ELR (cell line): ENCODE measurements at regions not wholly inside any gene's neighbourhood (a gene's known extent, or its start where the extent isn't known, plus 50 kb on each side); places are given as distances from the start of the nearest gene placed in this dataset.
"Not testable (repeated sequence)": the region's sequence is repeated elsewhere in the genome, so short reads cannot be mapped to it uniquely, and the experiment has no call there.

ENCODE experiments used
- DNase-seq: peaks from one replicate; pipeline ENCODE4 v3.0.0-alpha.2; 2015; ENCODE audit warnings: low read depth

DNA sequence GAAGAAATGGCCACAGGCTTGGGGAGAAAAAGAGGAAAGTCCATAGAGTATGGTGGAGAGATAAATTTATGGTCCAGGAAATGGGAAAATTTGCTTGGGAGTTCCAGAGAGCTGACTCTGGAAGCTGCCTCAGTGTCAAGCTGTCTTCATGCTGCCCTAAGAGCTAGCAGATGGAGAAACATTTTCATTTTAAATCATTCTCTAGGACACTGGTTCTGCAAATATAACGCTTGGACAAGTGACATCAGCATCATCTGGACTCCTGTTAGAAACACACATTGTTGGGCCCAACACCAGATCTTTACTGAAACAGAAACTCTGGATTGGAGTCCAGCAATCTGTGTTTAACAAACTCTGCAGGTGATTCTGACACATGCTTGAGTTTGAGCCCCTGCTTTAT, 592.0 kb upstream of the KLF12 start:
- DNase-seq: no peak

DNA sequence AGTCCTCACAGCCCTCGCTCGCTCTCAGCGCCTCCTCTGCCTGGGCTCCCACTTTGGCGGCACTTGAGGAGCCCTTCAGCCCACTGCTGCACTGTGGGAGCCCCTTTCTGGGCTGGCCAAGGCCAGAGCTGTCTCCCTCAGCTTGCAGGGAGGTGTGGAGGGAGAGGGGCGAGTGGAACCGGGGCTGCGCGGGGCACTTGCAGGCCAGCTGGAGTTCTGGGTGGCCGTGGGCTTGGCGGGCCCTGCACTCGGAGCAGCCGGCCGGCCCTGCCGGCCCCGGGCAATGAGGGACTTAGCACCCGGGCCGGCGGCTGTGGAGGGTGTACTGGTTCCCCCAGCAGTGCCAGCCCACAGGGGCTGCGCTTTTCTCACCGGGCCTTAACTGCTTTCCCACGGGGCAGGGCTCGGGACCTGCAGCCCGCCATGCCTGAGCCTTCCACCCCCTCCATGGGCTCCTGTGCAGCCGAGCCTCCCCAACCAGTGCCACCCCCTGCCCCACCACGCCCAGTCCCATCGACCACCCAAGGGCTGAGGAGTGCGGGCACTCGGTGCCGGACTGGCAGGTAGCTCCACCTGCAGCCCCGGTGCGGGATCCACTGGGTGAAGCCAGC, 584.1 kb upstream of the KLF12 start:
- DNase-seq: not testable (repeated sequence)

DNA sequence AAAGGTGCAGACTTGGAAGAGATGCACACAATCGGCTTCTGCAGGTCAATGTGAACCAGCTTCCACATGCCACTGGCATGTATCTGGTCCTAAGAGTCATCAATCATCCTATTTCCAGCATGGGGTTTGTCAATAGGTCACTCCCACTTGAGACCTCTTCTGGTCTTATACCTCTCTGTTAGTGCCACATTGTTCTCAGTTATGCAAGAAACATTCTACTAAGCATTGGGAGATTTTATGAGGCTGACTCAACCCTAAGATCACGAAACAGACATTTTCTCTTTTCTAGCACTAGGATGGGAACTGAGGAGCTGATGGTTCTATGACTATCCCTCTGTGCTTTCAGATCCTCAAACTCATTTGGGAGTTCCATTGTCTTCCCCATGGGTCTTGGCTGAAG, 581.5 kb upstream of the KLF12 start:
- peak; percentile 29 for DNase-seq

DNA sequence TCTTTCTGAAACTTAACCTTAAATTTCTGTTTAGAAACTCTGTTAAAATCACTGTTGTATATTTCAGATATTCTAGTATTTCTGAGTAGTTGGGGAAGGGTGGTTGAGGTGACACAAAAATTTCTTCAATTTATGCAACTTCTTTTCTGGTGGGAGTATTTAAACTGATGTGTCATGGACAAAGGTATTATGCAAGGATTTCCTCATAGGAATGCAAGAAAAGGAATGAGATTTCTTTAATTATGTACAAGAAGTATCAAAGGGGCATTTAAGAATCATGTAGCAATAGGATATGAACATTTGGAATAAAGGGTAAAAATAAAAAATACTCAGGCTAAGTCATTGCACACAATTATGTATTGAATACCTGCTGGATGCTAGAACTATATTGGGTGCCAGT, 575.8 kb upstream of the KLF12 start:
- DNase-seq: peak; percentile 13

DNA sequence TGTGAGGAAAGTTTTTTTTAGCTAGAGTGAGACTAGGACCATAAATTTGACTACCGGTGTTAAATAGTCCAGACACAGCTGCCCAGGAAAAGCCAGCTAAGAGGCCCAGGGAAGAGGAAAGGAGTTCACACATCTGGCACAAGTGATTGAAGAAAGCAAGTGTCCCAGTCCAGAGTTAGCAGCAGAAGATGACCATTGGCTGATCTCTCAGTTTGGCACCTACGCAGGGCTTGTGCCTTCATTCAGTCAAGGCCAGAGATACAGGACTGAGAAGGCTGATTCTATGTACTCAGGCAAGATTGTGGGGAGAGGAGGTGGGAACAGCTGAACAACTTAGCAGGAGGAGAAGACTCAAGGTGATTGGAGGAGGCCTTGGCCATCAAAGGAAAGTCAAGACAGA, 575.0 kb upstream of the KLF12 start:
- DNase-seq: no peak

DNA sequence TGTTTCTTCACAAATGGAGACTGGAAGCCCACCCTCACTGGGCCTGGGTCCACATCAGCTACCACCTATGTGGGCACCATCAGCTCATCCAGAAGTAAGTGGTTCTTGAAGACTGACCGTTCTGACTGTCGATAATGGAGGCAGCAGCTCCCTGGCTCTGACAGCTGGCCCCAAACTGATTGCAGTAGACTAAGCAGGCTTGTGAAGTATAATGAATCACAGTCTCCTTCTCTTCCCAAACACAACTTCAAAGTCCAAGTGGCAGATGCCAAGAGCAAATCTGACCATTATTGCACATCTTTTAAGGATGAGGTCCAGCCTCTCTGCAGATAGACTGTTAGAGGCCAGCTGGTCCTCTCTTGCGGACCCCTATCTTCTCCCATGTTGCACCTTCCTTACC, 574.4 kb upstream of the KLF12 start:
- DNase-seq: no peak

DNA sequence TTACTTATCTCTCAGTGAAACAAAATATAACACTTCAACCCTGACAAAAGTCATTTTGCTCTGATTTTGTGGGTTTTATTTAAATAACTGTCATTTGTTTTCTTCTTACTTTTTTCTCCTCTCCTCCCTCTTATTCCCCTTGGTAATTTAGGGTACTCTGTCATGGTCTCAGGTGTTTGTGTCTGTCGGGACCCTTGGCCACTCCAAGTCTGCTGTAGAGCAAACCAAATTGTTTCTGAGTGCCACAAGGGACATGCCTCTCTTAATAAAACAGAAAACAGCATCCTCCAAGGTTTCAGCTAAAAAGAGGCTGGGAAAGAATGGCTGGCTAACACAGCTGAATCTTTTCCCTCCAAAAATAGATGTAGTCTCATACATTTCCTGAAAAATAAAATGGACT, 573.1 kb upstream of the KLF12 start:
- DNase-seq: no peak

DNA sequence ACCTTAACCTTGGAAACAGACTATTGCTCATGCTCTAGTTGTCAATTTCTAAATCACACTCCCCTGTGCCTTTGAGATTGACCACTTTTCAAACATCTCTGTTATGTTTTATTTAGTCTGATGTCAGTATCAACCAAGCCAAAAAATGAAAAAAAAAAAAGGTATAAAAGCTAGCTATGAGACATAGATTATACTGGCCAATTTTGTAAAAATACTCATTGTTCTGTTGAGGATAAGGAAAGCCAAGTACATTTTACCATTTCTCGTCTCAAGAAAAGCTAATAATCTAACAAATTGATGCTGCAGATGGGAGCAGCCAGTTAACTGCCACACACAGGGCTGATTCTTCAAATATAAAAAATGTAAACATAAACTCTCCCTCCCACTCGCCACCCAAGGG, 572.6 kb upstream of the KLF12 start:
- DNase-seq: no peak

DNA sequence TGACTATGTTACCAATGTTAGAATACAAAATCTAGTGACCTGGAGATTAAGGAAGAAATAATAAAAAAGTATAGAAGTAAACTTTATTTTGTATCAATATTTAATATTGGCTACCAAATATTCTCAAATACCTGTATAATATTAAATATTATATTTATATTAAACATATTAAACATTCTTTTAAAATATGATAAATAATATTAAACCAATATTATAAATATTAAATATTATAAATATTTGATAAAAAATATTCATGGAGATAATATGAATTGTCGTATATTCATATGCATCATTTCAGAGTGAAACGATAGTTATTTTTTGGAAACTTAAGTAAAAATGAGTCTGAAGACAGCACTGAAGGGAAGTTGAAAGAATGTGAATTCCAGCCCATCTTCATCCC, 571.2 kb upstream of the KLF12 start:
- DNase-seq: no peak

DNA sequence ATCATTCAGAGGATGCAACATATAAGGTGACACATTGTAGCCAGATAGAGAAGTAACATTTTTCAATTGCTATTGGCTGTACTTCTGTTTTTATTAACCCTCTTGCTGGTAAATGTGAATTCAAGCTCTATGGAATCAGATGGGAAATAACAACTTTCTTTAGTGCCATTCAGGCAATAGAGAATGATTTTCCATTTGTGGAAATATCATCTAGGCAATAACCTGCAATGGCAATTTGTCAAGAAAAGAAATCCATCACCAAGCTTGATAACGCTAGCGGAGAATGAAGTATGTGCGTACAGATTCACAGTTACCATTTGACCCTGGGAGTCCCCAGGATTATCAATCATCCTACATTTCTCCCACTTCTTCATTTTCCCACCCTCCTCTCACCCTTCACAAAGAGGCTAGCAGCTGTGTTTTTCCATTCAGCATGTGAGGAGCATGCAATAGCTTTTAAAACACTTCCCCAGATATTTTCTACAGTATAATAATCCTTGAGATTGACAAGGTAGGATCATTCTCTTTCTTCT, 569.7 kb upstream of the KLF12 start:
- DNase-seq: no peak

DNA sequence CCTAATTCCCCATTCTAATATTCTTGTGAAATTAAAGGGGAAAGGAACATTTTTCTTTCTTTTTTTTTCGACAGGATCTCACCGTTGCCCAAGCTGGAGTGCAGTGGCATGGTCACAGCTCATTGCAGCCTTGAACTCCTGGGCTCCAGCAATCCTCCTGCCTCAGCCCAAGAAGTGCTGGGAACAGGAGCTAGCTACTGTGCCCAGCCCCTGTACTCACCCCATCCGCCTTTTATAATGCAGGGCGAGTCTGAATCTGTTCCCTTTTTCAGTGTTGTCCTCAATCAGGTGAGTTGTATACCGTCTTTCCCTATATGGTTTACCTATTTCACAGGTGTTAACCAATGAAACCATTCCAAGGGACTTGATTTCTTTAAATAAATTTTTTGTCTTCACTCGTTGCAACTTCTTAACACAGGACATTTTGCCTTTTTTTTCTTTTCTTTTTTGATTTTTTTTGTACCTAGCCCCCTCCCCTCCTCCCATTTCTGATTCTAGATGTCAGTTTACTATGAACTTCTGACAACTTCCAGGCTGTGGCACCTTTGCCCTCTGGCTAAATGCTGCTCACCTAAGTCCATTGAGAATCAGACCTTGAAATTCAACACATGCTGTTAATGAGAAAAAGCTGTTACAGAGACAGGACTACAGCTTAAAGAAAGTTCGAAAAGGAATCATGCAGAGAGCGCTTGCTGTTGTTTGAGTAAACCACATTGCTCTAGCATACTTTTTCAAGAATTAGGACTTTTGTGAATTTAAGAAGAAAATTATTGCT, 562.1 kb upstream of the KLF12 start:
- DNase-seq: no peak

DNA sequence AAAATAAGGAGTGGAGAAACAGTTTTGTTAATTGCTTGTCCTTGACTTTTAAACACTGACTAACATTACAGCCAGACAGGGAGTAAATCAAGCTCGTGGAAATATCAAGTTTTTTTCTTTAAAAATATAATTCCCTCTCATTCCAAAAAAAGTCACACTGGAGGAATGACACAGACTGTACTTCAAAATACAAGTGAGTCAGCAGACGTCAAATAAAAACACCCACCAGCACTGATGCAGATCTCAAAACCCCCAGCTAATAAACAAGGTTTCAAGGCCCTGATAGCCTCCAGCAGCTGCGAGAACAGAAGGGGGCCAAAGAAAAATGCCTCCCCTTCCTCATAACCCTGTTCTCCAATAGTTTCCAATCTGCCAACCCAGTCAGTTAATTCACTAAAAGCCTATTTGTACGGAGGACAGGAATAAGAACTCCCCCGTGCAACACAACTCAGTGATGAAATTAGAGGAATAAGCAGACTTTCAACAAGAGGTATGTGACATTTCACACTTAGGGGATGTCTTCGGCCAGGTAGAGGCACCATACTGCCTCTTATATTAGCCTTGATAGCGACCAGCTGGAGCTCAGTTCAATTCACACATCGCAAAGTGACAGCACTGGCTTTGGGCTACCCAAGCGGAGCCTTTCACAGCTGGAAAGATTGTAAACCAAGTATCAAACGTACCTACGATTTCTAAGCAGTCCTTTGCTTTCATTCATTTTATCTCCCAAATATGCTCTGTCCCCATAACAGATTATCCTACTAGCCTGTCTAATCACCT, 561.0 kb upstream of the KLF12 start:
- DNase-seq: no peak

DNA sequence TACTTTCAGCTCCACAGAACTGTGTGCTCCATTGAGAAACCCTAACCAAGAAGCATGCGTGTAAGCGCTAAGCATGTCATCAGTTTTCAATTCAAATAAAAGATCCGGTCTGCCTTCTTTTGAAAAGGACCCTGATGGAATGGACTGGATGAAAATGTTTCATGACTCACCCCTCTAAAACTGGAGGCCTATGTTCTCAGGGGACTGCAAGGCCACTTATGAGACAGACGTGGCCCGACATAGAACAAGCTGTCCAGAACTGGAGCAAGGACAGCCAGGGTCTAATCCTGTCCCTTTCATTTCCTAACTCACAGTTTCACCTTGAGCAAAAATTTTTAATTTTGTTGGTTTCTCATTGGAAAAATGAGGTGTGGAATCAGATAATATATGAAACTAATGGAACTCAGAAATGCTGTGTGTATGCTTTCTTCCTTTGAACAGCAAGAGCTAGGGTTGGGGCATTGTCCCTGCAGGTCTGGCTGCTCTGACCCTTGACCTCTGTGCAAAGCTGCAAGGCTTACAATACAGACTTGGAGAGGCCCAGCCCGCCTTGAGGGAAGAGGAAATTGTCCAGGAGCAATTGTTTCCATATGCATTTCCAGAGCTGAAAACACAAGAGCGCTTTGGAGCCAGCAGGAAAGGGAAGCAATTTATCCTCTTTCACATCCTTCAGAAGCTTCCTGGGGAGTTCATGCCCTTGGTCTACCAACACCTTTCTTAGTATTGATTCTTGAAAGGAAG, 553.4 kb upstream of the KLF12 start:
- DNase-seq: no peak

DNA sequence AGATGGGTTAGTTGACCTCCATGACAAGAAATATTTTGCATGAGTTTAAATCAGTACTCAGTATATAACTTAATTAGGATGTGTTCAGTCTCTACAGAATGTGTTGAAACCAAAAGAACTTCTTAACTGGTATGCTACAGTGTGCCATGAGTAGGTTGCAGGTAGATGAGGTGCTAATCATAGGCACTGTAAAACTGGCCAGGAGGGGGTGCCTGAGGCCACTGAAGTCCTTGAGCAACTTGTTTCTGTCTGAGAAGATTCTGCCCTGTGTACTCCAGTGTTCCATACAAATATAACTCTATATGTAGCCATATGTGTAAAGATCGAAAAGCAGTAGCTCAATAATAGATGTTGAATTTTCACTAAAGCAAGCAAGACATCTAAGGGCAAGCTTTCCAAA, 549.2 kb upstream of the KLF12 start:
- peak; percentile 7 for DNase-seq

DNA sequence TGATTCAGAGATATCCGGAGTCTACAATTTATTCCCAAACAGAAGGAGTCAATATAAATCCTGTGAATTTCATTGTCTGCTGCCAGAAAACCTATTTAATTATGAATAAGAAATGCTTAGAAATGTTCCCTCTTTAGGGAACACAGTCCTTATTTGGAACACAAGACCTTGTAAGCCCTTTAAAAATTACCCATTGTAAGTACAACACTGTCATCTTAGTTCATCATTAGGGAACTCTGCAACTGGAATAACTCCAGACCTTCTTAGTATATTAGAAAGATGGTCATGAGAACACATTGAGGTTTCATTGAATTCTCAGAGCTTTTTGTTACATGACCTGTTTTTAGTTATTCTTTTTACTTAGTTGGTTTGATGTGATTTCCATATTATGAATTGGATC, 548.5 kb upstream of the KLF12 start:
- DNase-seq: no peak

DNA sequence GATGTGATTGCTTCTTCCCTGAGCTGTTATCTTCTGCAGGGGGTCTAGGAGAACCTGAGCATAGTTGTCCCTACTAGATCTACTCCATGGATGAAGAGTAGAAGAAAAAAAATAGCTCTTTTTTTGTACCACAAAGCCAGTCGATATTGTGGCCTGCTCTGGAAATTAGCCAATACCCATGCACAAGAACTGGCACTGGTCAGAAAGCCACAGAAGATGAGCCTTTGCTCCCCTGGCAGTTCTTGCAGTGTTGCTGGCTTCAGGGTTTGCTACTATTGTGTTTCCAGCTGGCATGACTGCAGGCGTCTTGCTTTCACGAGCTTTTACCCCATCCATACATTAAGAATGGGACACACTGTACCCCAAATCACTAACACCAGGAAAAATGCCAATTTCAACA, 547.7 kb upstream of the KLF12 start:
- no peak for DNase-seq

DNA sequence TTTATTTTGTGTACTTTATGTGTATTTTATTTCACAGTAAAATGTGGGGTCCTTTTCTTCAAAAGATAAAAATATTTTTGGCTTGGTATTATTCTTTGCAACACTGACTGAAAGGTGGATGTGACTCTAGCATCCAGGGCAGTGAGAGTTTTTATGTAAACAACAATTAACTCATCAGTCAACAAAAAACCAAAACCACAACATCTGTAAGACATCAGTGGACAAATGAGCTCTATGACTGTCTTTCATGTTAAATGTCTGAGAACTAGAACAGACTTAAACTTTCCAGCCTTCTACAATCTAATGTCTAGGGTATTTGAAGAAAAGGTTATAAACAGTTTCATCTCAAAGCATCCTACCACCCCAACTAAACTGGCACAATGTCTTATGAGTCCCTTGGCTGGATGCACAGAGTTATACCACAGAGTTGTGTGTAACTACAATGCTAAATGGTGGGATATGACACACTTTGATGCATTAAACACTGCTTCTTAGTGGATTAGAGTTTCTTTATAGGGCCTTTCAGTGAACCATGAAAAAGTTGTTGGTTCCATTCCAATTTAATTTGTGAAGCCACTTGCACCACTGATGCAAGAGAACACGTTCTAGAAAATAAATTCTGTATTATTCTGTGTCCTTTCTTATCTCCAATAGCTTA, 544.2 kb upstream of the KLF12 start:
- no peak for DNase-seq

DNA sequence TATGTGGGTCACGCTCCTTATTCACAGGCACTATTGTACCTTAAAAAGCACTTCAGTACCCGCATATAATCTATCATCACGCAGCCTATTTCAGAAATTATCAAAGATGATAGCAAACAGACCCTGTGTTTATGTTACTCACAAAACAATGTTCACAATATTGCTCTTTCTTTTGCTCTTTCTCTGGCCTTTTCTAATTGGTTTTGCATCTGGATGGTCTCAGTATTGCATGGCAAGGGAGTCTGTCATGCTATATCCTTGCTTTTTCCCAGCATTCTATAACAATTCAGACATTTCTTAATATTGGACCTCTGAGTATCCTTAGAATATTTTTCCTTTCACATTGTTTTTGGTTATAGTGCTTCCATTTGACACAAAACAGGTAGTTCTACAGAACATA, 541.8 kb upstream of the KLF12 start:
- no peak for DNase-seq

DNA sequence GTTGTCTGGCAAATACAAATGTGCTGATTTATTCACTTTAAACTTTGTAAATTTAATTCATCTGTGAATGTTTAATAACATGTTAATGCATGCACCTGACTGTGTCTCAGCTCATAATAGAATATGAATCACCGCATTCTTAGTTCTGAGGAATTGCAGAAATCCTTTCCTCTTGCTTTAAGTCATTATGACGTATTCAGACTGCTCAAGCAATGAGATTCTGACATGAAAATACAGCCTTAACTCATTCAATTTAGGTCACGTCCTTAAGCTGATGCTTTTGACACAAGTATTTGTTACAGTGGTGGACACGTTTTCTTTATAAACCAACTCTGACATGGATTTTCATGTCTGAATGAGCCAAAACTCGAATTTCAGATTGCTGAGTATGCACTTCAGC, 541.0 kb upstream of the KLF12 start:
- DNase-seq: peak; percentile 58

DNA sequence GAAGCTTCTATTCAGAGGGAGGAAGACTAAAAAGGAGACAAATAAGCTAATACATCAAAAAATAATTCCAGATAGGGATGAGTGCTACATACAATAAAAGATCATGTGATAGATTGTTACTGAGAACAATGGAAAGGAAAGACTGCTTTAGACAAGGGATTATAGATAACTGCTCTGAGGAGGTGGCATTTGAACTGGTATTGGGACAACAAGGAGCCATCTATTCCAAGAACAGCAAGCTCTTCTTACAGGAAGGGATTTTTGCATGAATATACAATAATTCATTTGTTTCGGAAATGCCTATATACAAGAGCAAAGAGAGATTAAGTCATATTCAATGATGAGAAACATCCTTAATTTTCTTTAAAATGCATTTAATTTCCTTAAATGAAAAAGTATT, 540.5 kb upstream of the KLF12 start:
- no peak for DNase-seq

DNA sequence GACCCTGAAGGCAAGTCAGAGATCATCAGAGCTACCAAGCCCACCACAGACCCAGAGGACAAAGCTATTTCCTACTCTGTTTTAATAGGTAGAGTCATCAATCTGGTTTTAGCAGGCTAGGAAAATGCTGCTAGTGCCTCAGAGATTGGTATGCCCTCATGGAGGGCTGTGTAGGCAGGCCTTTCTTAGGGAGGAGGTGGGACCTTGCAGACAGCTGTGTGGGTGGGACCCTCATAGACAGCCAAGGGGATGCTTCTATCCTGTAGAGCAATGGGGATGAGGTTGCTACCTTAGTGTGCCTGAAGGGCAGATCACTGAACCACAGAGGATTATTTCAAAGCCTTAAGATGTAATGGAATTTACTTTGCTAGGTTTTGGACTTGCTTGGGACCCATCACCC, 534.9 kb upstream of the KLF12 start:
- DNase-seq: no peak
